NOMO-1 treated with DMSO at 0.1 percent for 48 hours (cell line): ENCODE measurements at regions not wholly inside any gene's neighbourhood (a gene's known extent, or its start where the extent isn't known, plus 50 kb on each side); places are given as distances from the start of the nearest gene placed in this dataset.

ENCODE experiments used
- DNase-seq: peaks from one replicate; lab custom pipeline; 2025; ENCODE audit not compliant: unreplicated experiment; lab: John Stamatoyannopoulos, UW

DNA sequence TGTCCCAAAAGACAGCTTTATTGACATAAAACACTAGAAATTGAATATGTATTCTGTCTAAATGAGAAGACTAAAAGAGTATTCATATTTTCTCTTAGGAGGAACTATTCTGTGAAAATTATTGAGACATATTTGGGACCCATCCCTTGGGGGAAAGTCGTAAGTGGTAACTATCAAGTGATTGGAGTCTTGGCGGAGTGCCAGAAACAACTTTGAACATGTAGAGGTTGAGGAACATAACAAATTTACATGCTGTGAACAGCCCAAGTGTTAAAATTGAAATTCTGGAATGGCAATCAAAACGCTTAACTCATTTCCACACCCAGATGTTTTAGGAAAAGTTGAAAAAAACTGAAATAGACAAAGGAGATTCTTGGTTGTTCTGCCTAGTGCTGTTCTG is 1034.6 kb downstream of the NSUN3 start:
- no peak for DNase-seq

- DNase-seq = no peak
Observed at GRCh38 chr3:95120921-95121320, 1058.1 kb downstream of the NSUN3 start.

- peak; percentile 28 for DNase-seq
Observed at GRCh38 chr3:95123104-95123503, 1060.2 kb downstream of the NSUN3 start.

- no peak for DNase-seq
Observed at GRCh38 chr3:95134693-95135413, 1072.0 kb downstream of the NSUN3 start.

DNA sequence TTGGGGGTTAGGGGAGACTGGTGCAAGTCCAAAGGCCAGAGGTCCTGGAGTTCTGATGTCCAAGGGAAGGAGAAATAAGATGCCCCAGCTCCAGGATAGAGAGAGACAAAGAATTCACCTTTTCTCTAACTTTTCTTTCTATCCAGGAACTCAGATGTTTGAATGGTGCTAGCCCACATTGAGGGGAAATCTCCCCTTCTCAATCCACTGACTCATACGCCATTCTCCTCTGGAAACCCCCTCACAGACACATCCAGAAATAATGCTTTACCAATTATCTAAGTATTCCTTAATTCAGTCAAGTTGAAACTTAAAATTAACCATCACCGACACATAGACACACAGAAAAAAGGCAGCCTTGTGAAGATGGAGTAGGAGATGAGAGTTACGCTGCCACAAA is 1085.2 kb downstream of the NSUN3 start:
- no peak for DNase-seq

- DNase-seq = no peak
Observed at GRCh38 chr3:95151590-95151989, 1088.7 kb downstream of the NSUN3 start.

GRCh38 chr3:95154766-95155165 is 1091.9 kb downstream of the NSUN3 start:
- peak; percentile 2 for DNase-seq

- no peak for DNase-seq
Observed at GRCh38 chr3:95162794-95163193, 1099.9 kb downstream of the NSUN3 start.

GRCh38 chr3:95167748-95168147 is 1104.9 kb downstream of the NSUN3 start:
- no peak for DNase-seq

DNA sequence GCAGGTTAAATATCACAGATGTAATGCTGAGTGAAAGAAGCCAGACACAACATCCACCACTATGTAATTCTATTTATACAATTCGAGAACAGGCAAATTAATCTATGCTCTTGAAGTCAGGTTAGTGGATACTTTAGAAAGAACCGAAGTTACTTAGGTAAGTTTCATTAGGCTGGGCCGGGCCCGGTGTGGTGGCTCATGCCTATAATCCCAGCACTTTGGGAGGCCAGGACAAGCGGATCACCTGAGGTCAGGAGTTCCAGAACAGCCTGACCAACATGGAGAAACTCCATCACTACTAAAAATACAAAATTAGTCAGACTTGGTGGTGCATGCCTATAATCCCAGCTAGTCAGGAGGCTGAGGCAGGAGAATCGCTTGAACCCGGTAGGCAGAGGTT is 1105.7 kb downstream of the NSUN3 start:
- DNase-seq = no peak

- DNase-seq = no peak
Observed at GRCh38 chr3:95172164-95172943, 1109.5 kb downstream of the NSUN3 start.

DNA sequence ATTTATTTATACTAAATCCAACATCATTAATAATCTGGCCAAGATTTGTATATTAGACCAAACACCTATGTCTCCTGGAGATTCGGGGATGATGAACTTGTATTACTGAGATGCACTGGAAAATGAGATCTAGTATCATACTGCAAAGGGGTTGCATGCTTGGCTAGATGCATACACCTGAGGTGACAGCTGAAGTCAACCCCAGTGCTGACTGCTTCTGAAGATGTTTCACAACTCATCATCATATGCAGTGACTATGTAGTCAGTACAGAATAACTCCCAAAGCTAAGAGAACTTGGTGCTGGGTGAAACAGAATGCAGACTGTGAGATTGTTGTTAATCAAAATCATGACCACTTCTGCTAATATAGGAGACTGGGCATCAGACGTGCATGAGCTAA is 1114.2 kb downstream of the NSUN3 start:
- no peak for DNase-seq

DNA sequence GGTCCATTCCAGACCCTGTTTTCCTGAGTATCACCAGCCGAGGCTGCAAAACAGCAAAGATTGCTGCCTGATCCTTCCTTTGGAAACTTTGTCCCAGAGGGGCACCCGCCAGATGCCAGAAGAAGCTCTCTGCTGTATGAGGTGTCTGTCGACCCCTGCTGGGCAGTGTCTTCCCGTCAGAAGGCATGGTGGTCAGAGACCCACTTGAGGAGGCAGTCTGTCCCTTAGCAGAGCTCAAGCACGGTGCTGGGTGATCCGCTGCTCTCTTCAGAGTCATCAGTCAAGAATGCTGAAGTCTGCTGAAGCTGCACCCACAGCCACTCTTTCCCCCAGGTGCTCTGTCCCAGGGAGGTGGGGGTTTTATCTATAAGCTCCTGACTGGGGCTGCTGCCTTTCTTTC is 1121.2 kb downstream of the NSUN3 start:
- DNase-seq = no peak

GRCh38 chr3:95189348-95189747 is 1126.5 kb downstream of the NSUN3 start:
- no peak for DNase-seq

- no peak for DNase-seq
Observed at GRCh38 chr3:95197661-95198060, 1134.8 kb downstream of the NSUN3 start.

DNA sequence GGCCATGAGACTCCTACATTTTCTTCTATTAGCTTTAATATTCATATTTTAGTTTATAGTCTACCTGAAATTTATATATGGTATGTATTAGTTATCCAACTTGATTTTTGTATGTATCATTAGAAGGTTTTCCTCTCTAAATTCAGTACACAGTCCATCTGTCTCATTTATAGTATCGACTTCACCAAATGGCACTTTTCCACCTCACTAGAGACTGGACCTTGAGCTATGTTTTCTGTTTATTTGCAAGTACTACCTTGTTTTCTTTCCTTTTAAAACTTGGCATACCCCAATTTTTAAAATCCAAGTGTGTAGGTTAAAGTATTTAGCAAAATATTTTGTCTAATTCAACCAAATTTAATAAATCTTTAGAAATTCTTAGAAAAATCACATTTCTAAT is 1137.5 kb downstream of the NSUN3 start:
- DNase-seq = no peak

GRCh38 chr3:95210878-95211277 is 1148.0 kb downstream of the NSUN3 start:
- no peak for DNase-seq

DNA sequence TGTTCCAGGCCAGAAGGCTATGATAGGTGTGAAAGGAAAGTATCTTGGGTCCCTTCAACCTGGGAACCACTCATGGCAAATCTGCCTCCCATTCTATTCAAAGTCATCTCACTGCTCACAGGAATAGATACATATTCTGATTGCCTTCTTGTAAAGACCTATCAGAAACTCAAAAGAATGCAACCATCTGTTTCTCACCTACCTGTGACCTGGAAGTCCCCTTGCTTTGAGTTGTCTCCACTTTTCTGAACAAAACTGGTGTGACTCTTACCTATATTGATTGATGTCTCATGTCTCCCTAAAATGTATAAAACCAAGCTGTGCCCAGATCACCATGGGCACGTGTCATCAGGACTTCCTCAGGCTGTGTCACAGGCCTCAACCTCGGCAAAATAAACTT is 1149.3 kb downstream of the NSUN3 start:
- DNase-seq = no peak

DNA sequence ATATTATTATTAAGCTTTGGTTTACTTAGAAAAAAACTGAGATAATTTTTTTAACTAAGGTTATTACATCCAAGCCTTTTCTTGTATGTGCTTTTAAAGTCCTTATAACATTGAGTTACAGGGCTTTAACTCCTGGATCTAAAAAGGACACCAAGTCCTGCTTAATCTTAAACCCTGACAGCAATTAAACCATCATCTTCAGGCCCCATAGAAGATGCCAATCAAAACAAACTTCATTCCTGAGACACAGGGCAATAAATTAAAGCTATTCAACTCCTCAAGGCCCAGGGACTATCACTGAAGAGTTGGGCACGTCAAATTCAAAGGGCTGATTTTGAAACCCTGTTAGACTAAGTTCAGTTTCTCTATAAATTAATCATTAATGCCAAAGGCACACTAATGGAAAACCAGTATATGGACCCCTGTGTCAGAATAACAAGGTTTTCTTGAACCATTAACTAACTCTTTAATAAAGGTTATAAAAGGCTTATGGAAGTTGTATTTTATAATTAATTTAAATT is 1152.6 kb downstream of the NSUN3 start:
- no peak for DNase-seq

- DNase-seq = no peak
Observed at GRCh38 chr3:95217661-95218060, 1154.8 kb downstream of the NSUN3 start.

GRCh38 chr3:95218484-95218883 is 1155.6 kb downstream of the NSUN3 start:
- DNase-seq = no peak

GRCh38 chr3:95226437-95226836 is 1163.6 kb downstream of the NSUN3 start:
- DNase-seq = no peak
